Fibroblast of pulmonary artery (primary cell): ENCODE measurements at regions not wholly inside any gene's neighbourhood (a gene's known extent, or its start where the extent isn't known, plus 50 kb on each side); places are given as distances from the start of the nearest gene placed in this dataset.

Experiments
- DNase-seq: peaks from one replicate; pipeline ENCODE4 v3.0.0-alpha.2; 2010; ENCODE audit warnings: low read depth
- H3K4me3 ChIP-seq: replicated peaks from 2 replicates; pipeline ENCODE4 v1.5.1; 2011; ENCODE audit warnings: low read depth, mild to moderate bottlenecking, control low read depth, low read length, moderate library complexity
- CTCF ChIP-seq: IDR thresholded peaks from 2 replicates; pipeline ENCODE4 v1.5.1; 2011; ENCODE audit warnings: mild to moderate bottlenecking, control low read depth, low read length, inconsistent platforms; ENCODE audit errors: missing control alignments

DNA sequence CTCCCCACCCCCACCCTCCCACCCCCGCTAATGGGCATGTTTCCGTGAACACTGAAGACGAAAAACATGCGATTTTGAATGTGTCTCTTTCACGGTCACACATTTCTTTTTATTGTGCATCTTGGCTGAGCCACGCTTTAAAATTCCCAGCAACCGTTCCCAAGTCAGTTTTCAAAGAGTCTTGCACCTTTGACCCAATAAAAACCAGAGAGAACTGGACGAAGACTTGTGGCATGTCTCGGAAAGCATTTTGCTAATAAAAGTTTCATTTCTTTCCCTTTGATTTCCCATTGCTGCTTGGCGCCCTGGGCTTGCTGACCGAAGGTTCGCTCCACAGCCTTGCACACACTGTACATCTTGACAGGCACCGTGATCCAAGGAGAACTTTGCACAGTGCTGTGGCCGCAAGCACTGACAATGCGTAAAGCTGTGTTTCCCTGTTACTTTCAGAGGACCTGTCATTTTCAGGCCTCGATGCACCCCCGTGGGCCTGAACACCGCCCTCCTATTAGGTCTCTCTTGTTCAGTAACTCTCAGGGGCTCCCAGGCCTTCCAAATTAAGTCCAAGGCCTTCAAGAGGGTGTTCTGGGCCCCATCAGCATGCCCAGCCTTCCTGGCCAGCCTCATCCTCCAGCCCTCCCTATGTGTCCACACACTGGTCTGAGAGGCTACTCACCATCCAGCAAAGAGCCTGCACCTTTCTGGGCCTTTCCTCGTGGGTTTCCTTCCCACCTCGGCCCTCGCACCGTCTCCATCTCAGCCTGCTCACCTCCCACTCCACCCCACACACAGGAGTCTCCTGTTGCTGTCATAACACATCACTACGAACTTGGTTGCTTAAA is 63.4 kb upstream of the DIO3 start:
- DNase-seq, result no peak
- TF ChIP-seq CTCF, result no peak
- no peak overlapping the region for H3K4me3 ChIP-seq

GRCh38 chr14:101498526-101498860 is 62.8 kb upstream of the DIO3 start:
- DNase-seq, result no peak
- H3K4me3 ChIP-seq, result no peak overlapping the region
- TF ChIP-seq CTCF, result no peak

- H3K4me3 ChIP-seq, result no peak overlapping the region
- no peak for DNase-seq
- TF ChIP-seq CTCF, result no peak
These were observed 62.2 kb upstream of the DIO3 start for GRCh38 chr14:101499080-101499479.

DNA sequence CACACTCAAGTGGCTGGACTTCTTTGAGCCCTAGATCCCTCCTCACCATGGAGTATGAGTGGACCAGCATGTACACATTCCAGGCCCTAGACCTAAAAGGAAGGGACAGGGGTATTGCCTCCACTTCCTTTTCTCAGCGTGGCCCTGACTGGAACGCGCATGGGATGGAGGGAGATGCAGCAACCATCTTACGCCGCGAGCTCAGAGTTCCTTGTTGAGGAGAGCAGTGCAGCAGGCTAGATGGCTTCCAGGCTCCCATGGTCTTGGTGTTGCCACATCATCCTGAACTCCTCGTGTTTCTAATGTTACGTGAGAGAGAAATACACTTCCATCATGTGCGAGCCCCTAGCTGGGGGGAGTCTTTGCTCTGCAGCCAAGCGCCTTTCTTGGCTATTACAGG is 61.8 kb upstream of the DIO3 start:
- TF ChIP-seq CTCF, result no peak
- H3K4me3 ChIP-seq, result no peak overlapping the region
- no peak for DNase-seq

GRCh38 chr14:101500061-101500460 is 61.2 kb upstream of the DIO3 start:
- H3K4me3 ChIP-seq, result no peak overlapping the region
- no peak for DNase-seq
- no peak for TF ChIP-seq CTCF

GRCh38 chr14:101500681-101501080 is 60.6 kb upstream of the DIO3 start:
- DNase-seq, result no peak
- TF ChIP-seq CTCF, result no peak
- no peak overlapping the region for H3K4me3 ChIP-seq

DNA sequence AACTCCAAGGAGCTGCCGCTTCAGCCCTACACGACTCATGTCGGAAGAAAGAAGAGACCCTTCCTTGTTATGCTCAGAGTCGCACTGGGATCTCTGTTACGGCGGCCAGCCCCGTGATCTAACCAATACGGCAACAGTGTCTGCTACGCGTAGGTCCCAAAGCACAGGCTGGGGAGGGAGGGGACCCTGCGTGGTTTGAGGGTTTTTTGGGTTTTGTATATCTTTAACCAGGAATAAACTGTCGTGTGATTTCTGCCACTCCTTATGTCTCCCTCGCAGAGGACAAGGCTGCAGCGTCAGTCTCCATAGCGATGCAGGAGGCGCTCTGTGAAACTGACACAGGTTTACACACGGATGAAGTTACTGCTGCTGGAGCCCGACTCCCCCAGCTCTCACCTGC is 60.0 kb upstream of the DIO3 start:
- no peak for DNase-seq
- TF ChIP-seq CTCF, result no peak
- H3K4me3 ChIP-seq, result no peak overlapping the region
